NCI-H1417 (cell line): ENCODE measurements at regions not wholly inside any gene's neighbourhood (a gene's known extent, or its start where the extent isn't known, plus 50 kb on each side); places are given as distances from the start of the nearest gene placed in this dataset.

Source experiments
- DNase-seq, 3 experiments: peaks; one replicate each; lab custom pipeline; 2025; lab: John Stamatoyannopoulos, UW

GRCh38 chr14:98548071-98548686 is 723.8 kb downstream of the BCL11B start:
- no peak for DNase-seq

GRCh38 chr14:98551028-98551427 is 721.0 kb downstream of the BCL11B start:
- no peak for DNase-seq

GRCh38 chr14:98555440-98555839 is 716.6 kb downstream of the BCL11B start:
- DNase-seq: no peak

- DNase-seq: no peak
Observed at GRCh38 chr14:98564006-98564405, 708.0 kb downstream of the BCL11B start.

- DNase-seq: no peak
Observed at GRCh38 chr14:98564541-98564940, 707.5 kb downstream of the BCL11B start.

- DNase-seq: no peak
Observed at GRCh38 chr14:98571104-98571503, 700.9 kb downstream of the BCL11B start.

GRCh38 chr14:98573082-98573481 is 698.9 kb downstream of the BCL11B start:
- DNase-seq: no peak

GRCh38 chr14:98576463-98576862 is 695.5 kb downstream of the BCL11B start:
- DNase-seq: no peak

- no peak for DNase-seq
Observed at GRCh38 chr14:98578204-98578603, 693.8 kb downstream of the BCL11B start.

GRCh38 chr14:98579140-98579539 is 692.9 kb downstream of the BCL11B start:
- DNase-seq: no peak

- DNase-seq: no peak
Observed at GRCh38 chr14:98580131-98580678, 691.8 kb downstream of the BCL11B start.

GRCh38 chr14:98582276-98582675 is 689.7 kb downstream of the BCL11B start:
- no peak for DNase-seq

- no peak for DNase-seq
Observed at GRCh38 chr14:98591161-98591560, 680.8 kb downstream of the BCL11B start.

GRCh38 chr14:98592611-98593170 is 679.3 kb downstream of the BCL11B start:
- no peak for DNase-seq

- DNase-seq: no peak
Observed at GRCh38 chr14:98593361-98593761, 678.6 kb downstream of the BCL11B start.

- DNase-seq: no peak
Observed at GRCh38 chr14:98594156-98594555, 677.8 kb downstream of the BCL11B start.

- no peak for DNase-seq
Observed at GRCh38 chr14:98598576-98598975, 673.4 kb downstream of the BCL11B start.

- DNase-seq: no peak
Observed at GRCh38 chr14:98599082-98599481, 672.9 kb downstream of the BCL11B start.

GRCh38 chr14:98602983-98603382 is 669.0 kb downstream of the BCL11B start:
- no peak for DNase-seq

GRCh38 chr14:98605043-98605442 is 667.0 kb downstream of the BCL11B start:
- no peak for DNase-seq

- peak in 1 of 3 experiments; percentile 48 for DNase-seq
Observed at GRCh38 chr14:98606041-98606640, 665.9 kb downstream of the BCL11B start.

- DNase-seq: no peak
Observed at GRCh38 chr14:98606816-98607215, 665.2 kb downstream of the BCL11B start.

GRCh38 chr14:98607341-98607910 is 664.6 kb downstream of the BCL11B start:
- no peak for DNase-seq
